ENCODE measurements at regions not wholly inside any gene's neighbourhood (a gene's known extent, or its start where the extent isn't known, plus 50 kb on each side); places are given as distances from the start of the nearest gene placed in this dataset.
"Not testable (repeated sequence)": the region's sequence is repeated elsewhere in the genome, so short reads cannot be mapped to it uniquely, and the experiment has no call there.

GRCh38 chr1:65630855-65631254, 161.8 kb upstream of the PDE4B start:
- no peak overlapping the region for H2AFZ ChIP-seq (ENCODE audit: low read length)

GRCh38 chr1:65632235-65632634, 160.5 kb upstream of the PDE4B start:
- no TSS peak for BruUV-seq (replicated peaks)
- CTCF ChIA-PET (ENCODE audit: unreplicated experiment): no interaction called here

More at GRCh38 chr1:65630855-65631254, 161.8 kb upstream of the PDE4B start:
- no peaks in the 10 kb centered on the region for H3K9me2 ChIP-seq (ENCODE audit: insufficient read depth, low read length)
- no peak overlapping the region for H3K4me3 ChIP-seq (ENCODE audit: low read depth, low read length, poor library complexity, severe bottlenecking)
- CTCF ChIA-PET (ENCODE audit: unreplicated experiment): no interaction called here
- H3K36me3 ChIP-seq (ENCODE audit: insufficient read depth, low read length): no peaks in the 10 kb centered on the region
- no peak for DNase-seq (ENCODE audit: low spot score)
- no peaks in the 10 kb centered on the region for H4K20me1 ChIP-seq (ENCODE audit: insufficient read depth, low read length)
- no peak overlapping the region for H3K27ac ChIP-seq (ENCODE audit: low read depth, low read length, poor library complexity, severe bottlenecking)
- TF ChIP-seq EZH2phosphoT487 (IDR thresholded peaks at IDR 0.05; ENCODE audit: borderline replicate concordance, low read depth, low read length) (no peak), CTCF (conservative IDR thresholded peaks at IDR 0.05; ENCODE audit: low read length) (no peak)
- no peaks in the 10 kb centered on the region for H3K9me3 ChIP-seq (ENCODE audit: low read length)
- POLR2A ChIA-PET: no interaction called here
- intact Hi-C loops (cut with micrococcal nuclease; ENCODE audit: unreplicated experiment): no loop called here
- no TSS peak for BruUV-seq (replicated peaks)
- no peaks in the 10 kb centered on the region for H3K79me2 ChIP-seq (ENCODE audit: insufficient read depth, low read depth, low read length)
- no peak overlapping the region for H3K4me2 ChIP-seq (ENCODE audit: low read length)
- no peaks in the 10 kb centered on the region for H3K4me1 ChIP-seq (ENCODE audit: insufficient read depth, low read length, poor library complexity, severe bottlenecking)

GRCh38 chr1:65640046-65640445, 152.6 kb upstream of the PDE4B start:
- CTCF ChIA-PET (ENCODE audit: unreplicated experiment): no interaction called here
- H4K20me1 ChIP-seq (ENCODE audit: insufficient read depth, low read length): no peaks in the 10 kb centered on the region
- no TSS peak for BruUV-seq (replicated peaks)

More at GRCh38 chr1:65632235-65632634, 160.5 kb upstream of the PDE4B start:
- intact Hi-C loops (cut with micrococcal nuclease; ENCODE audit: unreplicated experiment): no loop called here
- H3K4me3 ChIP-seq (ENCODE audit: low read depth, low read length, poor library complexity, severe bottlenecking): no peak overlapping the region
- TF ChIP-seq EZH2phosphoT487 (IDR thresholded peaks at IDR 0.05; ENCODE audit: borderline replicate concordance, low read depth, low read length) (no peak), CTCF (conservative IDR thresholded peaks at IDR 0.05; ENCODE audit: low read length) (no peak)
- H2AFZ ChIP-seq (ENCODE audit: low read length): no peak overlapping the region
- no peaks in the 10 kb centered on the region for H3K9me3 ChIP-seq (ENCODE audit: low read length)
- no peaks in the 10 kb centered on the region for H3K79me2 ChIP-seq (ENCODE audit: insufficient read depth, low read depth, low read length)
- H3K36me3 ChIP-seq (ENCODE audit: insufficient read depth, low read length): no peaks in the 10 kb centered on the region
- no peak overlapping the region for H3K4me2 ChIP-seq (ENCODE audit: low read length)
- H4K20me1 ChIP-seq (ENCODE audit: insufficient read depth, low read length): no peaks in the 10 kb centered on the region
- no peaks in the 10 kb centered on the region for H3K9me2 ChIP-seq (ENCODE audit: insufficient read depth, low read length)
- H3K27ac ChIP-seq (ENCODE audit: low read depth, low read length, poor library complexity, severe bottlenecking): no peak overlapping the region
- H3K4me1 ChIP-seq (ENCODE audit: insufficient read depth, low read length, poor library complexity, severe bottlenecking): no peaks in the 10 kb centered on the region
- POLR2A ChIA-PET: no interaction called here
- DNase-seq (ENCODE audit: low spot score): no peak

GRCh38 chr1:65649185-65649584, 143.5 kb upstream of the PDE4B start:
- DNase-seq (ENCODE audit: low spot score); H3K79me2 ChIP-seq (ENCODE audit: insufficient read depth, low read depth, low read length); POLR2A ChIA-PET; H2AFZ ChIP-seq (ENCODE audit: low read length); H3K9me3 ChIP-seq (ENCODE audit: low read length); H3K4me1 ChIP-seq (ENCODE audit: insufficient read depth, low read length, poor library complexity, severe bottlenecking); BruUV-seq (replicated peaks); H3K9me2 ChIP-seq (ENCODE audit: insufficient read depth, low read length); H3K27ac ChIP-seq (ENCODE audit: low read depth, low read length, poor library complexity, severe bottlenecking); CTCF ChIA-PET (ENCODE audit: unreplicated experiment); H3K36me3 ChIP-seq (ENCODE audit: insufficient read depth, low read length); H3K4me3 ChIP-seq (ENCODE audit: low read depth, low read length, poor library complexity, severe bottlenecking); H4K20me1 ChIP-seq (ENCODE audit: insufficient read depth, low read length); intact Hi-C loops (cut with micrococcal nuclease; ENCODE audit: unreplicated experiment); H3K4me2 ChIP-seq (ENCODE audit: low read length): not testable (repeated sequence)

More at GRCh38 chr1:65640046-65640445, 152.6 kb upstream of the PDE4B start:
- H3K27ac ChIP-seq (ENCODE audit: low read depth, low read length, poor library complexity, severe bottlenecking): no peak overlapping the region
- intact Hi-C loops (cut with micrococcal nuclease; ENCODE audit: unreplicated experiment): no loop called here
- H3K36me3 ChIP-seq (ENCODE audit: insufficient read depth, low read length): no peaks in the 10 kb centered on the region
- H3K9me3 ChIP-seq (ENCODE audit: low read length): no peaks in the 10 kb centered on the region
- H3K9me2 ChIP-seq (ENCODE audit: insufficient read depth, low read length): no peaks in the 10 kb centered on the region
- H2AFZ ChIP-seq (ENCODE audit: low read length): no peak overlapping the region
- no peak overlapping the region for H3K4me2 ChIP-seq (ENCODE audit: low read length)
- no peaks in the 10 kb centered on the region for H3K4me1 ChIP-seq (ENCODE audit: insufficient read depth, low read length, poor library complexity, severe bottlenecking)
- H3K4me3 ChIP-seq (ENCODE audit: low read depth, low read length, poor library complexity, severe bottlenecking): no peak overlapping the region
- no peak for DNase-seq (ENCODE audit: low spot score)
- POLR2A ChIA-PET: interaction anchor here (0.6 kb wide), 1 partner anchor 111 kb away, joined by 3 read pairs; no protein-coding TSS in a partner anchor
- TF ChIP-seq CTCF (conservative IDR thresholded peaks at IDR 0.05; ENCODE audit: low read length): no peak
- no peak for TF ChIP-seq EZH2phosphoT487 (IDR thresholded peaks at IDR 0.05; ENCODE audit: borderline replicate concordance, low read depth, low read length)
- H3K79me2 ChIP-seq (ENCODE audit: insufficient read depth, low read depth, low read length): no peaks in the 10 kb centered on the region
